ENCODE measurements at regions not wholly inside any gene's neighbourhood (a gene's known extent, or its start where the extent isn't known, plus 50 kb on each side); places are given as distances from the start of the nearest gene placed in this dataset.
"Not testable (repeated sequence)": the region's sequence is repeated elsewhere in the genome, so short reads cannot be mapped to it uniquely, and the experiment has no call there.

GRCh38 chr4:164320847-164321246 is 433.1 kb upstream of the SMIM31 start:
- DNase-seq (ENCODE audit: low read depth): no peak

- no peak for DNase-seq (ENCODE audit: low read depth)
These were observed 427.9 kb upstream of the SMIM31 start for GRCh38 chr4:164326056-164326455.

- no peak for DNase-seq (ENCODE audit: low read depth)
These were observed 416.5 kb upstream of the SMIM31 start for GRCh38 chr4:164337219-164337944.

- no peak for DNase-seq (ENCODE audit: low read depth)
These were observed 410.4 kb upstream of the SMIM31 start for GRCh38 chr4:164343472-164343976.

GRCh38 chr4:164345756-164346155 is 408.2 kb upstream of the SMIM31 start:
- no peak for DNase-seq (ENCODE audit: low read depth)

GRCh38 chr4:164350061-164350460 is 403.9 kb upstream of the SMIM31 start:
- no peak for DNase-seq (ENCODE audit: low read depth)

GRCh38 chr4:164350716-164351115 is 403.2 kb upstream of the SMIM31 start:
- not testable (repeated sequence) for DNase-seq (ENCODE audit: low read depth)

- no peak for DNase-seq (ENCODE audit: low read depth)
These were observed 396.0 kb upstream of the SMIM31 start for GRCh38 chr4:164357957-164358356.

- DNase-seq (ENCODE audit: low read depth): no peak
These were observed 395.5 kb upstream of the SMIM31 start for GRCh38 chr4:164358400-164358799.

GRCh38 chr4:164359881-164360280 is 394.1 kb upstream of the SMIM31 start:
- DNase-seq (ENCODE audit: low read depth): no peak

- DNase-seq (ENCODE audit: low read depth): no peak
These were observed 385.0 kb upstream of the SMIM31 start for GRCh38 chr4:164368894-164369293.

- DNase-seq (ENCODE audit: low read depth): no peak
These were observed 380.9 kb upstream of the SMIM31 start for GRCh38 chr4:164373021-164373420.

GRCh38 chr4:164377277-164377676 is 376.7 kb upstream of the SMIM31 start:
- no peak for DNase-seq (ENCODE audit: low read depth)

GRCh38 chr4:164378361-164378760 is 375.6 kb upstream of the SMIM31 start:
- DNase-seq (ENCODE audit: low read depth): no peak

- DNase-seq (ENCODE audit: low read depth): no peak
These were observed 374.2 kb upstream of the SMIM31 start for GRCh38 chr4:164379694-164380093.

- no peak for DNase-seq (ENCODE audit: low read depth)
These were observed 372.1 kb upstream of the SMIM31 start for GRCh38 chr4:164381859-164382258.

- DNase-seq (ENCODE audit: low read depth): no peak
These were observed 370.9 kb upstream of the SMIM31 start for GRCh38 chr4:164383058-164383357.

- no peak for DNase-seq (ENCODE audit: low read depth)
These were observed 370.3 kb upstream of the SMIM31 start for GRCh38 chr4:164383358-164384220.

- no peak for DNase-seq (ENCODE audit: low read depth)
These were observed 369.5 kb upstream of the SMIM31 start for GRCh38 chr4:164384416-164384815.

GRCh38 chr4:164396439-164396838 is 357.5 kb upstream of the SMIM31 start:
- DNase-seq (ENCODE audit: low read depth): no peak

- no peak for DNase-seq (ENCODE audit: low read depth)
These were observed 351.4 kb upstream of the SMIM31 start for GRCh38 chr4:164402554-164402953.

- no peak for DNase-seq (ENCODE audit: low read depth)
These were observed 348.2 kb upstream of the SMIM31 start for GRCh38 chr4:164405774-164406173.

- DNase-seq (ENCODE audit: low read depth): no peak
These were observed 345.1 kb upstream of the SMIM31 start for GRCh38 chr4:164408831-164409230.
